Panc1 (cell line): ENCODE measurements at regions not wholly inside any gene's neighbourhood (a gene's known extent, or its start where the extent isn't known, plus 50 kb on each side); places are given as distances from the start of the nearest gene placed in this dataset.

Experiments
- ATAC-seq: fragments of 200-7000 bp; cut with Tn5 transposase; 2 replicates; pipeline ENCODE4 v1.9.1; 2020; ENCODE audit warnings: mild to moderate bottlenecking, moderate library complexity
- BruUV-seq: library from RNA; stranded (reverse); fragments of 400-500 nt; replicated peaks from 2 replicates; lab custom pipeline; 2021; lab: Mats Ljungman, UMichigan
- CTCF ChIA-PET: fragments of 300-600 bp; sonication (Branson Sonifier 250); formaldehyde crosslinking; loops from one replicate; lab custom pipeline; 2022; ENCODE audit warnings: antibody characterized with exemption; lab: Charles Lee
- POLR2A ChIA-PET: fragments of 300-600 bp; sonication (Branson Sonifier 250); formaldehyde crosslinking; loops from one replicate; lab custom pipeline; 2022; ENCODE audit warnings: antibody characterized with exemption; lab: Charles Lee
- DNase-seq: peaks from one replicate; pipeline ENCODE4 v3.0.0-alpha.2; 2010; ENCODE audit warnings: low read depth, low spot score
- H3K27ac ChIP-seq: 2 replicates; pipeline ENCODE4 v1.5.1; 2011; ENCODE audit warnings: mild to moderate bottlenecking, low read length, inconsistent platforms
- H3K27me3 ChIP-seq: fragments of 200-500 bp; sonication (Bioruptor generic); 2 replicates; pipeline ENCODE4 v1.6.0; 2014; ENCODE audit warnings: low read length, inconsistent platforms; ENCODE audit not compliant: control insufficient read depth, insufficient read depth
- H3K36me3 ChIP-seq: fragments of 200-500 bp; sonication (Bioruptor generic); 2 replicates; pipeline ENCODE4 v1.5.1; 2014; ENCODE audit warnings: inconsistent platforms, mild to moderate bottlenecking, low read length, moderate library complexity; ENCODE audit not compliant: control insufficient read depth, insufficient read depth
- H3K4me1 ChIP-seq: 2 replicates; pipeline ENCODE4 v1.5.1; 2011; ENCODE audit warnings: inconsistent platforms, mild to moderate bottlenecking, low read length, moderate library complexity; ENCODE audit not compliant: control insufficient read depth, insufficient read depth
- H3K4me3 ChIP-seq, 2 experiments: 2 replicates each; pipeline ENCODE4 v1.5.1; 2011 to 2012; ENCODE audit warnings: low read depth in 2 of 2, low read length in 2 of 2, mild to moderate bottlenecking in 2 of 2, inconsistent platforms in 1 of 2, moderate library complexity in 1 of 2
- H3K9me3 ChIP-seq: fragments of 200-500 bp; sonication (Bioruptor generic); 2 replicates; pipeline ENCODE4 v1.5.1; 2014; ENCODE audit warnings: low read depth, mild to moderate bottlenecking, inconsistent platforms, low read length, moderate library complexity; ENCODE audit not compliant: control insufficient read depth, insufficient read depth
- CTCF ChIP-seq: fragments of 450-650 bp; IDR thresholded peaks from 2 replicates; pipeline ENCODE4 v1.5.1; 2017; ENCODE audit warnings: mild to moderate bottlenecking
- POLR2AphosphoS5 ChIP-seq: IDR thresholded peaks from 2 replicates; pipeline ENCODE4 v1.6.1; 2012; ENCODE audit warnings: mild to moderate bottlenecking, low read depth, low read length, moderate library complexity
- SIN3A ChIP-seq: IDR thresholded peaks from 2 replicates; pipeline ENCODE4 v1.6.1; 2012; ENCODE audit warnings: low read depth, mild to moderate bottlenecking, low read length, moderate library complexity, borderline replicate concordance; ENCODE audit not compliant: insufficient read depth
- TCF7L2 ChIP-seq: IDR thresholded peaks from 2 replicates; pipeline ENCODE4 v1.6.1; 2011; ENCODE audit warnings: mild to moderate bottlenecking, low read depth, low read length, inconsistent platforms
- in situ Hi-C: cut with HindIII; loops from 2 replicates; pipeline ENCODE4 v1.10.0; 2016; ENCODE audit warnings: low sequenced_read_pairs, low pct_unique_long_range_greater_than_20kb
- intact Hi-C: fragments of 100-400 bp; cut with micrococcal nuclease; formaldehyde crosslinking; loops from one replicate; pipeline ENCODE4 v1.10.0; 2022; ENCODE audit not compliant: unreplicated experiment
- TF ChIP-seq, protein P1 (sequence below), 2 experiments: IDR thresholded peaks; 2 replicates each; pipeline ENCODE4 v1.6.1; 2011 to 2012; ENCODE audit warnings: low read depth in 2 of 2, control low read depth in 1 of 2, low read length in 1 of 2, mild to moderate bottlenecking in 1 of 2, moderate library complexity in 1 of 2; ENCODE audit not compliant: insufficient read depth in 1 of 2

DNA sequence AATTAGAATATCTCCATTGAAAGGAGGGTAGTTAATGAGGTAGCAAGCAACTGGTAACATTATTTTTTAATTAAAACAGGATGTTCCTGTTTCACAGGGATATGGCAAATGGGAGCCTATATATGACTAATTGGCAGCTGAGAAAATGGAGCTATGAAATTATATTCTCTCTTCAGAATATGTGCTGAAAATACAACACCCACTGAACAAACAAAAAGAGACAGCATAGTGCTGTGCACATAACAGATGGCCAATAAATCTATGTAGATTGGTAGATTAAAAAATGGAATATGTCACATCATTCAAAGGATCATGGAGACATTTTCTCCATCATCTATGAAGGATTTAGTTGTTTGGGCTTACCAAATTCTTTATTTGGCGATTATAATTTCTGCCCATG lies 362.0 kb downstream of the GPR37 start:
- TF ChIP-seq POLR2AphosphoS5 (no peak), SIN3A (no peak), CTCF (no peak), TCF7L2 (no peak)
- TF ChIP-seq, protein P1, sequence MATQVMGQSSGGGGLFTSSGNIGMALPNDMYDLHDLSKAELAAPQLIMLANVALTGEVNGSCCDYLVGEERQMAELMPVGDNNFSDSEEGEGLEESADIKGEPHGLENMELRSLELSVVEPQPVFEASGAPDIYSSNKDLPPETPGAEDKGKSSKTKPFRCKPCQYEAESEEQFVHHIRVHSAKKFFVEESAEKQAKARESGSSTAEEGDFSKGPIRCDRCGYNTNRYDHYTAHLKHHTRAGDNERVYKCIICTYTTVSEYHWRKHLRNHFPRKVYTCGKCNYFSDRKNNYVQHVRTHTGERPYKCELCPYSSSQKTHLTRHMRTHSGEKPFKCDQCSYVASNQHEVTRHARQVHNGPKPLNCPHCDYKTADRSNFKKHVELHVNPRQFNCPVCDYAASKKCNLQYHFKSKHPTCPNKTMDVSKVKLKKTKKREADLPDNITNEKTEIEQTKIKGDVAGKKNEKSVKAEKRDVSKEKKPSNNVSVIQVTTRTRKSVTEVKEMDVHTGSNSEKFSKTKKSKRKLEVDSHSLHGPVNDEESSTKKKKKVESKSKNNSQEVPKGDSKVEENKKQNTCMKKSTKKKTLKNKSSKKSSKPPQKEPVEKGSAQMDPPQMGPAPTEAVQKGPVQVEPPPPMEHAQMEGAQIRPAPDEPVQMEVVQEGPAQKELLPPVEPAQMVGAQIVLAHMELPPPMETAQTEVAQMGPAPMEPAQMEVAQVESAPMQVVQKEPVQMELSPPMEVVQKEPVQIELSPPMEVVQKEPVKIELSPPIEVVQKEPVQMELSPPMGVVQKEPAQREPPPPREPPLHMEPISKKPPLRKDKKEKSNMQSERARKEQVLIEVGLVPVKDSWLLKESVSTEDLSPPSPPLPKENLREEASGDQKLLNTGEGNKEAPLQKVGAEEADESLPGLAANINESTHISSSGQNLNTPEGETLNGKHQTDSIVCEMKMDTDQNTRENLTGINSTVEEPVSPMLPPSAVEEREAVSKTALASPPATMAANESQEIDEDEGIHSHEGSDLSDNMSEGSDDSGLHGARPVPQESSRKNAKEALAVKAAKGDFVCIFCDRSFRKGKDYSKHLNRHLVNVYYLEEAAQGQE (IDR thresholded peaks at IDR 0.05; ENCODE audit: insufficient read depth in 1 of 2, low read depth in 2 of 2, low read length in 1 of 2), result no peak
- BruUV-seq, result no TSS peak

GRCh38 chr7:124403112-124403511 lies 362.5 kb downstream of the GPR37 start:
- Histone ChIP-seq H3K27ac (no peak overlapping the region), H3K9me3 (no peaks in the 10 kb centered on the region), H3K36me3 (no peaks in the 10 kb centered on the region), H3K27me3 (no peaks in the 10 kb centered on the region), H3K4me3 (no peak overlapping the region), H3K4me1 (no peaks in the 10 kb centered on the region)
- ATAC-seq (no peak), DNase-seq (no peak)
- intact Hi-C loops, result no loop called here
- CTCF ChIA-PET, result no interaction called here
- in situ Hi-C loops, result no loop called here
- no TSS peak for BruUV-seq
- no peak for TF ChIP-seq SIN3A
- no peak for TF ChIP-seq POLR2AphosphoS5
- TF ChIP-seq, protein P1 (IDR thresholded peaks at IDR 0.05; ENCODE audit: insufficient read depth in 1 of 2, low read depth in 2 of 2, low read length in 1 of 2), result no peak
- no peak for TF ChIP-seq CTCF
- TF ChIP-seq TCF7L2, result no peak
- POLR2A ChIA-PET, result no interaction called here

More for the DNA sequence above, 362.0 kb downstream of the GPR37 start:
- ATAC-seq (no peak), DNase-seq (no peak)
- H3K36me3 ChIP-seq, result no peaks in the 10 kb centered on the region
- H3K27ac ChIP-seq, result no peak overlapping the region
- no peaks in the 10 kb centered on the region for H3K4me1 ChIP-seq
- H3K4me3 ChIP-seq, result no peak overlapping the region
- in situ Hi-C loops (no loop called here), intact Hi-C loops (no loop called here)
- ChIA-PET CTCF (no interaction called here), POLR2A (no interaction called here)
- H3K27me3 ChIP-seq, result no peaks in the 10 kb centered on the region
- H3K9me3 ChIP-seq, result no peaks in the 10 kb centered on the region
